IMR-90 (cell line): ENCODE measurements at regions not wholly inside any gene's neighbourhood (a gene's known extent, or its start where the extent isn't known, plus 50 kb on each side); places are given as distances from the start of the nearest gene placed in this dataset.

Experiments
- ATAC-seq: fragments of 200-7000 bp; cut with Tn5 transposase; 2 replicates; pipeline ENCODE4 v1.9.1; 2020; ENCODE audit warnings: low read depth, mild to moderate bottlenecking, moderate library complexity
- BruUV-seq: library from RNA; stranded (reverse); fragments of 400-500 nt; replicated peaks from 2 replicates; lab custom pipeline; 2021; lab: Mats Ljungman, UMichigan
- CTCF ChIA-PET: fragments of 300-600 bp; formaldehyde crosslinking; extraction: SDS; loops from one replicate; lab custom pipeline; 2021; ENCODE audit warnings: antibody characterized with exemption; lab: Yijun Ruan, JAX
- POLR2A ChIA-PET: fragments of 300-600 bp; sonication (Branson Sonifier 250); formaldehyde crosslinking; loops from one replicate; lab custom pipeline; 2022; ENCODE audit warnings: antibody characterized with exemption; ENCODE audit not compliant: unreplicated experiment; lab: Charles Lee
- DNase-seq: peaks from one replicate; pipeline ENCODE4 v3.0.0; 2013
- H2AFZ ChIP-seq: replicated peaks from 2 replicates; pipeline ENCODE3; 2013; ENCODE audit warnings: low read length, mild to moderate bottlenecking; ENCODE audit not compliant: poor library complexity
- H2AK5ac ChIP-seq: 2 replicates; pipeline ENCODE4 v1.6.1; 2013; ENCODE audit warnings: low read depth, low read length, inconsistent platforms
- H2AK9ac ChIP-seq: replicated peaks from 2 replicates; pipeline ENCODE3; 2013; ENCODE audit warnings: mild to moderate bottlenecking, low read depth, low read length, moderate library complexity; ENCODE audit not compliant: poor library complexity
- H2BK120ac ChIP-seq: 2 replicates; pipeline ENCODE4 v1.6.1; 2013; ENCODE audit warnings: low read depth, low read length, inconsistent platforms
- H2BK15ac ChIP-seq: 3 replicates; pipeline ENCODE4 v1.6.1; 2013; ENCODE audit warnings: low read depth, low read length, inconsistent platforms
- H2BK20ac ChIP-seq: 2 replicates; pipeline ENCODE4 v1.6.1; 2013; ENCODE audit warnings: low read depth, mild to moderate bottlenecking, inconsistent platforms, low read length, moderate library complexity
- H2BK5ac ChIP-seq: 2 replicates; pipeline ENCODE4 v1.6.1; 2013; ENCODE audit warnings: mild to moderate bottlenecking, low read depth, low read length, inconsistent platforms; ENCODE audit not compliant: poor library complexity, severe bottlenecking
- H3K14ac ChIP-seq: replicated peaks from 2 replicates; pipeline ENCODE4 v1.6.1; 2013; ENCODE audit warnings: low read depth, low read length, inconsistent platforms
- H3K18ac ChIP-seq: 2 replicates; pipeline ENCODE4 v1.6.1; 2013; ENCODE audit warnings: low read depth, low read length, control low read depth
- H3K23ac ChIP-seq: 2 replicates; pipeline ENCODE4 v1.6.1; 2013; ENCODE audit warnings: low read depth, low read length, inconsistent platforms
- H3K27ac ChIP-seq: 2 replicates; pipeline ENCODE4 v1.5.1; 2013; ENCODE audit warnings: mild to moderate bottlenecking, control low read depth, low read length; ENCODE audit not compliant: insufficient read depth
- H3K27me3 ChIP-seq: 2 replicates; pipeline ENCODE4 v1.6.1; 2013; ENCODE audit warnings: low read length; ENCODE audit not compliant: control insufficient read depth, insufficient read depth
- H3K36me3 ChIP-seq: 2 replicates; pipeline ENCODE4 v1.6.1; 2013; ENCODE audit warnings: low read length, mixed read lengths; ENCODE audit not compliant: control insufficient read depth, insufficient read depth
- H3K4ac ChIP-seq: 2 replicates; pipeline ENCODE4 v1.6.1; 2013; ENCODE audit warnings: low read depth, low read length, inconsistent platforms
- H3K4me1 ChIP-seq: 2 replicates; pipeline ENCODE4 v1.6.1; 2013; ENCODE audit warnings: low read length, mixed read lengths; ENCODE audit not compliant: control insufficient read depth, insufficient read depth
- H3K4me2 ChIP-seq: 2 replicates; pipeline ENCODE4 v1.6.1; 2013; ENCODE audit warnings: low read depth, mild to moderate bottlenecking, control low read depth, low read length, moderate library complexity
- H3K4me3 ChIP-seq: 2 replicates; pipeline ENCODE4 v1.5.1; 2013; ENCODE audit warnings: low read depth, mild to moderate bottlenecking, control low read depth, low read length, moderate library complexity; ENCODE audit not compliant: insufficient read depth
- H3K56ac ChIP-seq: 2 replicates; pipeline ENCODE4 v1.6.1; 2013; ENCODE audit warnings: low read length, inconsistent platforms; ENCODE audit not compliant: insufficient read depth; ENCODE audit errors: extremely low read depth
- H3K79me1 ChIP-seq, 2 experiments: 2 replicates each; pipeline ENCODE4 v1.6.1; 2013; ENCODE audit warnings: low read length in 2 of 2, inconsistent platforms in 1 of 2, low read depth in 1 of 2
- H3K9ac ChIP-seq: 2 replicates; pipeline ENCODE4 v1.6.1; 2013; ENCODE audit warnings: low read depth, low read length, control low read depth
- H3K9me1 ChIP-seq: 2 replicates; pipeline ENCODE4 v1.6.1; 2013; ENCODE audit warnings: low read length, inconsistent platforms; ENCODE audit not compliant: insufficient read depth
- H3K9me3 ChIP-seq: 2 replicates; pipeline ENCODE4 v1.6.1; 2013; ENCODE audit warnings: low read length; ENCODE audit not compliant: control insufficient read depth, insufficient read depth
- H4K20me1 ChIP-seq: 2 replicates; pipeline ENCODE4 v1.6.1; 2013; ENCODE audit warnings: low read length, inconsistent platforms; ENCODE audit not compliant: insufficient read depth
- H4K5ac ChIP-seq: 2 replicates; pipeline ENCODE4 v1.6.1; 2013; ENCODE audit warnings: mild to moderate bottlenecking, low read depth, low read length, control low read depth
- H4K8ac ChIP-seq, 2 experiments: 2 replicates each; pipeline ENCODE4 v1.6.1; 2013; ENCODE audit warnings: low read depth in 2 of 2, low read length in 2 of 2, control low read depth in 1 of 2, inconsistent platforms in 1 of 2
- H4K91ac ChIP-seq: 2 replicates; pipeline ENCODE4 v1.6.1; 2013; ENCODE audit warnings: low read depth, low read length, inconsistent platforms; ENCODE audit not compliant: insufficient read depth
- MAFK ChIP-seq: IDR thresholded peaks from 2 replicates; pipeline ENCODE4 v1.6.1; 2012; ENCODE audit warnings: low read depth, low read length, improper control_type of control experiment
- RCOR1 ChIP-seq: IDR thresholded peaks from 2 replicates; pipeline ENCODE4 v1.6.1; 2012; ENCODE audit warnings: mild to moderate bottlenecking, low read length, improper control_type of control experiment; ENCODE audit not compliant: insufficient replicate concordance
- RFX5 ChIP-seq: IDR thresholded peaks from 2 replicates; pipeline ENCODE4 v1.8.0; 2012; ENCODE audit warnings: low read depth, mild to moderate bottlenecking, low read length, moderate library complexity
- WGBS, 2 experiments: methylation state at CpG; one replicate each; pipeline versions ENCODE4 v1.1.5 to v1.1.7; 2013; ENCODE audit warnings: missing lambda C conversion rate in 2 of 2; ENCODE audit not compliant: insufficient read length in 1 of 2; ENCODE audit errors: extremely low coverage in 2 of 2; 5-methylcytosine and 5-hydroxymethylcytosine counted together
- dilution Hi-C: fragments of 300-500 bp; cut with HindIII; formaldehyde crosslinking; loops from one replicate; pipeline ENCODE4 v1.14.3; 2018; ENCODE audit warnings: low sequenced_read_pairs; ENCODE audit not compliant: unreplicated experiment
- in situ Hi-C: fragments of 300-500 bp; cut with MboI; formaldehyde crosslinking; loops from 3 replicates; pipeline ENCODE4 v1.14.3; 2019; ENCODE audit warnings: low sequenced_read_pairs, inconsistent platforms, mixed read lengths
- intact Hi-C: fragments of 100-400 bp; cut with micrococcal nuclease; formaldehyde crosslinking; loops from 2 replicates; pipeline ENCODE4 v1.10.0; 2022
- TF ChIP-seq, protein P1 (sequence below): fragments of 150-350 bp; IDR thresholded peaks from 2 replicates; pipeline ENCODE4 v1.6.1; 2016; ENCODE audit warnings: low read depth, mild to moderate bottlenecking, low read length, moderate library complexity, borderline replicate concordance

DNA sequence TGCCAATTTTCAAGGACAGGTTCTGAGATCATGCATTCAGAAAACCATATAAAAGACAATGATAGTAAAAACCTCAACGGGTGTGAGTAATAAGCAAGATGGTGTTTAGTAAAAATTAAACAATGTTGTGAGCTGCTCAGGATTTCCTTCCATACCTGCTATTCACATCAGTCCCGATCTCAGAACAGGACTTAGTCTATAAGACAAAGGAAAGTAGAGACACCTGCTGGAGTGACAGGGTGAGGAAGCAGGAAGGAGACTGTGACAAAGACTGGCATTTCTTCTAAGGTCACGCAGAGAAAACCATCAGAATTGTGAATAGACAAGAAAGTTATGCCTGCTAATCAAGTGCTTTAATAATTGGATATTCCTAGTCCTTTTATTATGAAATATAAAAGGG lies 648.0 kb downstream of the DACH1 start:
- H3K56ac ChIP-seq: no peak overlapping the region
- no peaks in the 10 kb centered on the region for H3K36me3 ChIP-seq
- H4K91ac ChIP-seq: no peak overlapping the region
- BruUV-seq: no TSS peak
- no peak overlapping the region for H2BK120ac ChIP-seq
- H3K4me3 ChIP-seq: no peak overlapping the region
- no CpG with 5 or more reads among the region's 3 CpGs for WGBS, 2 experiments
- H3K23ac ChIP-seq: no peak overlapping the region
- H3K14ac ChIP-seq: no peak overlapping the region
- TF ChIP-seq, protein P1, sequence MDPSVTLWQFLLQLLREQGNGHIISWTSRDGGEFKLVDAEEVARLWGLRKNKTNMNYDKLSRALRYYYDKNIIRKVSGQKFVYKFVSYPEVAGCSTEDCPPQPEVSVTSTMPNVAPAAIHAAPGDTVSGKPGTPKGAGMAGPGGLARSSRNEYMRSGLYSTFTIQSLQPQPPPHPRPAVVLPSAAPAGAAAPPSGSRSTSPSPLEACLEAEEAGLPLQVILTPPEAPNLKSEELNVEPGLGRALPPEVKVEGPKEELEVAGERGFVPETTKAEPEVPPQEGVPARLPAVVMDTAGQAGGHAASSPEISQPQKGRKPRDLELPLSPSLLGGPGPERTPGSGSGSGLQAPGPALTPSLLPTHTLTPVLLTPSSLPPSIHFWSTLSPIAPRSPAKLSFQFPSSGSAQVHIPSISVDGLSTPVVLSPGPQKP: no peak
- TF ChIP-seq MAFK: no peak
- TF ChIP-seq RFX5: no peak
- TF ChIP-seq RCOR1: no peak
- H3K9me1 ChIP-seq: no peaks in the 10 kb centered on the region
- POLR2A ChIA-PET: no interaction called here
- no peak overlapping the region for H3K4ac ChIP-seq
- H3K9ac ChIP-seq: no peak overlapping the region
- ATAC-seq (no peak), DNase-seq (no peak)
- no peak overlapping the region for H2AK5ac ChIP-seq
- H3K4me2 ChIP-seq: no peak overlapping the region
- H2BK20ac ChIP-seq: no peak overlapping the region
- H2BK5ac ChIP-seq: no peak overlapping the region
- no peak overlapping the region for H2BK15ac ChIP-seq
- CTCF ChIA-PET: no interaction called here
- H2AFZ ChIP-seq: no peak overlapping the region
- in situ Hi-C loops (no loop called here), dilution Hi-C loops (no loop called here), intact Hi-C loops (no loop called here)
- no peaks in the 10 kb centered on the region for H3K79me1 ChIP-seq
- H4K5ac ChIP-seq: no peak overlapping the region
- no peak overlapping the region for H2AK9ac ChIP-seq
- H4K20me1 ChIP-seq: no peaks in the 10 kb centered on the region
- H3K27me3 ChIP-seq: no peaks in the 10 kb centered on the region
- no peak overlapping the region for H3K18ac ChIP-seq
- H4K8ac ChIP-seq: no peak overlapping the region
- no peak overlapping the region for H3K27ac ChIP-seq
- no peaks in the 10 kb centered on the region for H3K4me1 ChIP-seq
- H3K9me3 ChIP-seq: no peaks in the 10 kb centered on the region
